Right lobe of liver (tissue), 4 donors: ENCODE measurements at regions not wholly inside any gene's neighbourhood (a gene's known extent, or its start where the extent isn't known, plus 50 kb on each side); places are given as distances from the start of the nearest gene placed in this dataset.

Experiments used
- POLR2A ChIP-seq: fragments of 450-650 bp; IDR thresholded peaks from one replicate; pipeline ENCODE4 v1.6.1; 2017; ENCODE audit warnings: antibody characterized with exemption, mild to moderate bottlenecking
- TF ChIP-seq, protein P1 (sequence below), 4 donors: fragments of 200-600 bp in 3 of 4; fragments of 450-650 bp in 1 of 4; IDR thresholded peaks; one replicate each; pipeline versions ENCODE4 v1.5.1 to v1.8.0; 2016 to 2022; ENCODE audit warnings: antibody characterized with exemption in 4 of 4, mild to moderate bottlenecking in 2 of 4
- donor health status: DM: no; HTN: no; CAD: no.
- donor health status: DM: no; HTN: no; CAD: no.
- donor health status: DM: no; HTN: yes; CAD: no.

DNA sequence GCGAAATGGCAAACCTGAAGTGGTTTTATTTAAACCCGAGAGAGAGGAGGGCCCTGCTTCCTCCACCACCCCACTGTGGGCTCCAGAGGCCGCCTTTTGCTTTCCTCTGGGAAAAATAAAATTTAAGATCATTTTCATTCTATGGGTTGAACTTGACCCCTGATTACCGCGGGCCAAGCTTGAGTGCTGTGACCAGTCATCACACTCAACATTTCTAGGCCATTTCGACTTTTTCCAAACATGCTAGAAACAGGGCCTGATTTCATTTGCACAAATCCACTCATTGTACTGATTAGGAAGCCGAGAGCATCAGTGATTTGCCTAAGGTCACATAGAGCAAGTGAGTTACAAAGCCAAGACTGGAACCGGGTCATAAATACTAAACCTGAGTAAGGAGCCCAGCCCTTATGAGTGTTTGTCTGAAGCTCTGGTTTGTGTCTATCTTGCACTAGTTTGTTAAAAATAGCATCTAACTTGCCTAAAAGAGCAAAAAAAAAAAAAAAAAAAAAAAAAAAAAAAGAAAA lies 179.7 kb downstream of the DLL1 start:
- TF ChIP-seq, protein P1, sequence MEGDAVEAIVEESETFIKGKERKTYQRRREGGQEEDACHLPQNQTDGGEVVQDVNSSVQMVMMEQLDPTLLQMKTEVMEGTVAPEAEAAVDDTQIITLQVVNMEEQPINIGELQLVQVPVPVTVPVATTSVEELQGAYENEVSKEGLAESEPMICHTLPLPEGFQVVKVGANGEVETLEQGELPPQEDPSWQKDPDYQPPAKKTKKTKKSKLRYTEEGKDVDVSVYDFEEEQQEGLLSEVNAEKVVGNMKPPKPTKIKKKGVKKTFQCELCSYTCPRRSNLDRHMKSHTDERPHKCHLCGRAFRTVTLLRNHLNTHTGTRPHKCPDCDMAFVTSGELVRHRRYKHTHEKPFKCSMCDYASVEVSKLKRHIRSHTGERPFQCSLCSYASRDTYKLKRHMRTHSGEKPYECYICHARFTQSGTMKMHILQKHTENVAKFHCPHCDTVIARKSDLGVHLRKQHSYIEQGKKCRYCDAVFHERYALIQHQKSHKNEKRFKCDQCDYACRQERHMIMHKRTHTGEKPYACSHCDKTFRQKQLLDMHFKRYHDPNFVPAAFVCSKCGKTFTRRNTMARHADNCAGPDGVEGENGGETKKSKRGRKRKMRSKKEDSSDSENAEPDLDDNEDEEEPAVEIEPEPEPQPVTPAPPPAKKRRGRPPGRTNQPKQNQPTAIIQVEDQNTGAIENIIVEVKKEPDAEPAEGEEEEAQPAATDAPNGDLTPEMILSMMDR (IDR thresholded peaks at IDR 0.05) = no peak
- no peak for TF ChIP-seq POLR2A
